Tibial nerve (tissue), 4 donors: ENCODE measurements at regions not wholly inside any gene's neighbourhood (a gene's known extent, or its start where the extent isn't known, plus 50 kb on each side); places are given as distances from the start of the nearest gene placed in this dataset.

Source experiments
- EP300 ChIP-seq, 2 donors: sonication (generic); formaldehyde crosslinking; IDR thresholded peaks; one replicate each; pipeline ENCODE4 v1.6.1; 2017; ENCODE audit warnings: antibody characterized with exemption in 2 of 2, mild to moderate bottlenecking in 1 of 2
- POLR2A ChIP-seq, 2 donors: fragments of 450-650 bp; IDR thresholded peaks; one replicate each; pipeline ENCODE4 v1.6.1; 2017; ENCODE audit warnings: antibody characterized with exemption in 2 of 2, mild to moderate bottlenecking in 2 of 2, moderate library complexity in 2 of 2
- TF ChIP-seq, protein P1 (sequence below), 5 experiments: fragments of 200-600 bp in 3 of 5; fragments of 450-650 bp in 2 of 5; sonication (generic) in 3 of 5; IDR thresholded peaks; one replicate each; pipeline ENCODE4 v1.5.1; 2016 to 2019; ENCODE audit warnings: antibody characterized with exemption in 5 of 5, mild to moderate bottlenecking in 3 of 5, moderate library complexity in 2 of 5

DNA sequence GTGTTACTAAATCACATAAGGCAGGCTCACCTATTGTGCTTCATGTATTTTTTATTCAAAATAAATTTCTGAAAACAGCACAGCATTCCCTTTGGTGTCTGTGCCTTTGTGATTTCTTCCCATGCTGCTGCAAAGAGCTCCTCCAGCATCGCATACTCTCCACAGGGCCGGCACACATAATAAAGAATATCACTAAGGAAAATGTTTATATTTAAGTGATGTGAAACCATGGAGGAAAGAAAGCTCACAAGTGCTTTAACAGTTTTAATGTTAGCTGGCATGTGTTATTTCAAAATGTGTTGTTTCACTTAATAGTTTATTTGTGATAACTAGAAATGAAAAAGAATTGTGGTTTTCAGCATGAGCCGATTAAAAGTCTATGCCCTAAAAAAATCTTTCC, 241.3 kb upstream of the ANO3 start:
- TF ChIP-seq, protein P1, sequence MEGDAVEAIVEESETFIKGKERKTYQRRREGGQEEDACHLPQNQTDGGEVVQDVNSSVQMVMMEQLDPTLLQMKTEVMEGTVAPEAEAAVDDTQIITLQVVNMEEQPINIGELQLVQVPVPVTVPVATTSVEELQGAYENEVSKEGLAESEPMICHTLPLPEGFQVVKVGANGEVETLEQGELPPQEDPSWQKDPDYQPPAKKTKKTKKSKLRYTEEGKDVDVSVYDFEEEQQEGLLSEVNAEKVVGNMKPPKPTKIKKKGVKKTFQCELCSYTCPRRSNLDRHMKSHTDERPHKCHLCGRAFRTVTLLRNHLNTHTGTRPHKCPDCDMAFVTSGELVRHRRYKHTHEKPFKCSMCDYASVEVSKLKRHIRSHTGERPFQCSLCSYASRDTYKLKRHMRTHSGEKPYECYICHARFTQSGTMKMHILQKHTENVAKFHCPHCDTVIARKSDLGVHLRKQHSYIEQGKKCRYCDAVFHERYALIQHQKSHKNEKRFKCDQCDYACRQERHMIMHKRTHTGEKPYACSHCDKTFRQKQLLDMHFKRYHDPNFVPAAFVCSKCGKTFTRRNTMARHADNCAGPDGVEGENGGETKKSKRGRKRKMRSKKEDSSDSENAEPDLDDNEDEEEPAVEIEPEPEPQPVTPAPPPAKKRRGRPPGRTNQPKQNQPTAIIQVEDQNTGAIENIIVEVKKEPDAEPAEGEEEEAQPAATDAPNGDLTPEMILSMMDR (IDR thresholded peaks at IDR 0.05) = no peak
- TF ChIP-seq POLR2A (IDR thresholded peaks at IDR 0.05) (no peak), EP300 (IDR thresholded peaks at IDR 0.05) (no peak)
